ENCODE measurements at regions not wholly inside any gene's neighbourhood (a gene's known extent, or its start where the extent isn't known, plus 50 kb on each side); places are given as distances from the start of the nearest gene placed in this dataset.

DNA sequence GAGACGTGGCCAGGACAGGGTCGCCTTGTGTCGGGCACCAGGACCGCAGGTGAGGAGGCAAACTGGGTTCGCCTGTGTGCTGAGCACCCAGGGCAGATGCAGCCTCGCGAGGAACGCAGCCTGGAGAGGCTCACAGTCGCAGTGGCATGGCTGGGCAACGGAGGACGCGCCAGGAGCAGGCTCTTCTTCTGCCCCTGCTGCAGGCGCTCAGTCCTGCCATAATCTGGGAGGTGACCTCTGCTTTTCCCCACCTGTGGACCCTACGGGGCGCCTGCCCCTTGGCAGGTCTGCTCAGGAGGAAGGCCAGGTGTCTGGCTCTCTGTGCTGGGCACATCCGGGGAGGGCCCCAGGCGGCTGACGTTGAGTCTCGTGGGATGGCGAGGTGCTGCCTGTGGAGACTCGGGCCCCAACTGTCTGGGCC, 1136.2 kb downstream of the BRD1 start:
- Histone ChIP-seq H3K4me3 (no peak overlapping the region), H3K27ac (no peak overlapping the region), H3K27me3 (no peaks in the 10 kb centered on the region), H3K4me1 (no peaks in the 10 kb centered on the region), H3K9me3 (no peaks in the 10 kb centered on the region), H3K36me3 (no peaks in the 10 kb centered on the region)
- WGBS, 2 donors = 87 to 88% methylated on average over 21 of the region's 21 CpGs
- TF ChIP-seq, protein P1, sequence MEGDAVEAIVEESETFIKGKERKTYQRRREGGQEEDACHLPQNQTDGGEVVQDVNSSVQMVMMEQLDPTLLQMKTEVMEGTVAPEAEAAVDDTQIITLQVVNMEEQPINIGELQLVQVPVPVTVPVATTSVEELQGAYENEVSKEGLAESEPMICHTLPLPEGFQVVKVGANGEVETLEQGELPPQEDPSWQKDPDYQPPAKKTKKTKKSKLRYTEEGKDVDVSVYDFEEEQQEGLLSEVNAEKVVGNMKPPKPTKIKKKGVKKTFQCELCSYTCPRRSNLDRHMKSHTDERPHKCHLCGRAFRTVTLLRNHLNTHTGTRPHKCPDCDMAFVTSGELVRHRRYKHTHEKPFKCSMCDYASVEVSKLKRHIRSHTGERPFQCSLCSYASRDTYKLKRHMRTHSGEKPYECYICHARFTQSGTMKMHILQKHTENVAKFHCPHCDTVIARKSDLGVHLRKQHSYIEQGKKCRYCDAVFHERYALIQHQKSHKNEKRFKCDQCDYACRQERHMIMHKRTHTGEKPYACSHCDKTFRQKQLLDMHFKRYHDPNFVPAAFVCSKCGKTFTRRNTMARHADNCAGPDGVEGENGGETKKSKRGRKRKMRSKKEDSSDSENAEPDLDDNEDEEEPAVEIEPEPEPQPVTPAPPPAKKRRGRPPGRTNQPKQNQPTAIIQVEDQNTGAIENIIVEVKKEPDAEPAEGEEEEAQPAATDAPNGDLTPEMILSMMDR (IDR thresholded peaks at IDR 0.05) = no peak
- TF ChIP-seq POLR2AphosphoS5 (IDR thresholded peaks at IDR 0.05) = no peak
- TF ChIP-seq EP300 (IDR thresholded peaks at IDR 0.05) = no peak
- no peak for DNase-seq
- intact Hi-C loops (cut with DNase I) = no loop called here

DNA sequence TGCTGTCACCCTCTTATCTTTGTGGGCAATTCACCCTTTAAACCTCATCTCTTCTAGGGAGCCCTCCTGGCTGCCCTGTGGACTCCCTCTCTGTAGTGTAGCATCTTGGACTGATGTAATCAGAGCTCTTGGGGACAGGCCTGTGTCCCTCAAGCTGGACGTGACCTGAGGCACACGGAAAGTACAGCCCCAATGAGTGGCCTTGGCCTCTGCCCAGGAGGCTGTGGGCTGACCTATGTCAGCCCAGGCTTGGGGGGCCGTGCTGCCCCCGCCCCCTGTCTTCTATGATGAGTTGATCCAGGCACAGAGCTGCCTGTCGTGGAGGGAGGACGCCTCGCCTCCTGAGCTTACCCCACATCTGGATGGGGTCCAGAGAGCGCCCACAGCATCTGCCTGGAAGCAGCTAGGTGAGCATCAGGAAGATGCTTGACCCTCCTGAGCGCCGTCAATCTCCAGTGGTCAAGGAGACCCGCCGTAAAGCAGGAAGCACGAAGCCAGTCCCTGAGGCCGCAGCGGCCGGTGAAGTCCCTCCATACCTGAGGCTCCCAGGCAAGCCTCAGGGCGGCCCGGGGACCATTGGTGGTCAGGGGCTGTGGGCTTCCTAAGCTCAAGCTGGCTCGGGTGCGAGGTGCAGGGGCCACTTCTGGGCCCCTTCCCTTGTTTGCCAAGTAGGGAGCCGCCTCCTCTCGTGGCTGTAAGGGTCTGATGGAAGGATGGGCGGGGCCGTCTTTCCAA, 1136.9 kb downstream of the BRD1 start:
- WGBS, 2 donors = 64 to 84% methylated on average over 24 of the region's 24 CpGs
- H3K4me1 ChIP-seq = no peaks in the 10 kb centered on the region
- no peaks in the 10 kb centered on the region for H3K9me3 ChIP-seq
- H3K27me3 ChIP-seq = no peaks in the 10 kb centered on the region
- intact Hi-C loops (cut with DNase I) = no loop called here
- DNase-seq = no peak
- no peak overlapping the region for H3K4me3 ChIP-seq
- TF ChIP-seq POLR2AphosphoS5 (IDR thresholded peaks at IDR 0.05) = no peak
- TF ChIP-seq, protein P1 (IDR thresholded peaks at IDR 0.05) = no peak
- no peak for TF ChIP-seq EP300 (IDR thresholded peaks at IDR 0.05)
- no peak for TF ChIP-seq POLR2A (IDR thresholded peaks at IDR 0.05)
- H3K36me3 ChIP-seq = no peaks in the 10 kb centered on the region
- H3K27ac ChIP-seq = no peak overlapping the region

DNA sequence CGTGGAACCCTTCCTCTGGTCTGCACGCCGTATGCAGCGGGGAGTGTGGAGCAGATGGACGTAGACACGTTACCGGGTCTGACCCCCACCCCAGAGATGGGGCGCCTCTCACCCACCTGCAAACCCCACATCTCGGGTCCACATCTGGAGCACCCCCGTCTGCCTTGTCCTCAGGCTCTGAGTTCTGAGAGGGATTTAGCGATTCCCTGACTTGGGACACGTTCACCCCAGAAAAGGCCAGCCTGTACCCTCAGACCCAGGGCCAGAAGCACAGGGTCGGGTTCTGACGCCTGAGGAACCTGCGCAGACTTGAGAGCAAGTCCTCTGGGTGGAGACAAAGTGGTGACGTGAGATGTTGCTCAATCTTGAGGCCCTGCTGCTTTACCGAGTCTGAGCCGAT, 1138.5 kb downstream of the BRD1 start:
- Histone ChIP-seq H3K9me3 (no peaks in the 10 kb centered on the region), H3K27ac (no peak overlapping the region), H3K4me1 (no peaks in the 10 kb centered on the region), H3K36me3 (no peaks in the 10 kb centered on the region), H3K4me3 (no peak overlapping the region), H3K27me3 (no peaks in the 10 kb centered on the region)
- TF ChIP-seq, protein P1 (IDR thresholded peaks at IDR 0.05) = no peak
- no peak for TF ChIP-seq POLR2A (IDR thresholded peaks at IDR 0.05)
- TF ChIP-seq POLR2AphosphoS5 (IDR thresholded peaks at IDR 0.05) = no peak
- TF ChIP-seq EP300 (IDR thresholded peaks at IDR 0.05) = no peak
- no peak for DNase-seq
- intact Hi-C loops (cut with DNase I) = no loop called here
- 80 to 88% methylated on average over 18 of the region's 18 CpGs for WGBS, 2 donors

DNA sequence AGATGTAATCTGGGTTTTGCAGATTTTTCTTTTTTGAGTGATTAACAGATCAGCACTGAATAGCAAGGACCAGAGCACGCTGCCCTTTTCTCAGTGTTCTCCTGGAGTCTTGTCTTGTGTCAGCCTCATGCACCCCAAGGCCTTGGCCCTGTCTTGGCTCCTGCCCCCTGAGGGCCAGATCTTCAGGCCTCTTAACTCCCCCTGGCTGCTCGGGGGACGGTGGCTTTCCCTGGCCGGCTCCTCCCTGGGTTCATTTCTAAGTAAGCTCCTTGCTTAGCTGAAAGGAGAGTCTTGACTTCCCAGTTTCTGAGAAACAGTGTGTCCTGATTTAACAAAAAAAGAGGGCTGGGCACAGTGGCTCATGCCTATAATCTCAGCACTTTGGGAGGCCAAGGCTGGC, 1139.3 kb downstream of the BRD1 start:
- 83 to 86% methylated on average over 4 of the region's 4 CpGs for WGBS, 2 donors
- TF ChIP-seq, protein P1 (IDR thresholded peaks at IDR 0.05) = no peak
- TF ChIP-seq POLR2AphosphoS5 (IDR thresholded peaks at IDR 0.05) (no peak), EP300 (IDR thresholded peaks at IDR 0.05) (no peak), POLR2A (IDR thresholded peaks at IDR 0.05) (no peak)
- H3K27me3 ChIP-seq = no peaks in the 10 kb centered on the region
- H3K27ac ChIP-seq = no peak overlapping the region
- no peak overlapping the region for H3K4me3 ChIP-seq
- H3K36me3 ChIP-seq = no peaks in the 10 kb centered on the region
- no peak for DNase-seq
- intact Hi-C loops (cut with DNase I) = no loop called here
- no peaks in the 10 kb centered on the region for H3K4me1 ChIP-seq
- no peaks in the 10 kb centered on the region for H3K9me3 ChIP-seq

DNA sequence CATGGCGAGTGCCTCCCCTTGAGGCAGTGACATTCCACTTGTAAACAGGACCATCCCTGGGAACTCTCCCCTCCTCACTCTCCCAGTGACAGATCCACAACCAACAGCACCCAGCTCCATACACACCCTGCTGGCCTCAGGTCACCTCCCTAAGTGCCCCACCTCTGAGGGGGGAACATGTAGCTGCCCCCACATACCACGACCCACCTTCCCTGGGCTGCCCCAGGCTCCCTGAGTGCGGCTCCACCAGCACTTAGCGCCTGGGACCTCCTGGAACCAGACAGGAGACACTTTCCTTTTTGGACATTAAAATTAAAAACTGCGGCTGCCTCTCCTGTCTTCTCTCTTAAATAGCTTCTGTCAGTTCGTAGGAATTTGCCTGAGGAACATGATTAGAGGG, 1140.1 kb downstream of the BRD1 start:
- intact Hi-C loops (cut with DNase I) = no loop called here
- no peak overlapping the region for H3K4me3 ChIP-seq
- H3K9me3 ChIP-seq = no peaks in the 10 kb centered on the region
- H3K27me3 ChIP-seq = no peaks in the 10 kb centered on the region
- TF ChIP-seq POLR2A (IDR thresholded peaks at IDR 0.05) (no peak), EP300 (IDR thresholded peaks at IDR 0.05) (no peak), POLR2AphosphoS5 (IDR thresholded peaks at IDR 0.05) (no peak)
- TF ChIP-seq, protein P1 (IDR thresholded peaks at IDR 0.05) = no peak
- no peak overlapping the region for H3K27ac ChIP-seq
- no peaks in the 10 kb centered on the region for H3K36me3 ChIP-seq
- no peak for DNase-seq
- H3K4me1 ChIP-seq = no peaks in the 10 kb centered on the region
- WGBS, 2 donors = 83 to 89% methylated on average over 6 of the region's 6 CpGs
